ENCODE measurements at regions not wholly inside any gene's neighbourhood (a gene's known extent, or its start where the extent isn't known, plus 50 kb on each side); places are given as distances from the start of the nearest gene placed in this dataset.

DNA sequence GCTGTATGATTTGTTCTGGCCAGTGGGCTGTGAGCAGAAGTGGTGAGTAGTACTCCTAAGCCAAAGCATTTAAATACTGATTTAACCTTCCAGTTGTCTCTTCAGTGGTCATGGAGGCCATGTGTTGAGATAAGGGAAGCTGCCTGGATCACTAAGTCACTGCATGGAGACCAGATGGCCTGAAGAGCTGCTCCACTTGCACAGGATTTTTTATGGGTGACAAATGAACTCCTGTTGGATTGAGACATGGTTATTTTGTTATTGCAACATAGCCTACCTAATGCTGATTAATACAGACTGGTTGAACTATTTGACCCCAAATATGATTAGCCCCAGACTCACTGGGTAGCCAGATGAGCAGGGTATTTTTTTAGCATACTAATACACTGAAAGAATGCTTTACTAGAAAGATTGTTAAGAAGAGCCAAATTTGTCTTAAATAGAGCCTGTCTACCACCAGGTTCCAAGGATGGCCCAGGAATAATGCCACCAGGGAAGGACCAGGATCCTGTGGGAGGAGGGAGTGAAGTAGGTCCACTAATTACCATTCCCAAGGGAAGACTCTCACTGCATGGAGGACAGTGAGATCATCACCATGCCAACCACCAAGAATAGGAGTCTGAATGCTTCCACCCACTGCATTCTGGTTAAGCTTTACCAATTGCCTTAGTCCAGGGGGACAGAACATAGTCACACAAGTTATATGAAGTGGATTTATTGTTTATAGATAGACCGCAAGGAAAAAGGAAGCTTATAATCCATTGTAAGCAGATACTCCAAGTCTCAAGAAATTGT lies 187.4 kb upstream of the IRX6 start:
- Histone ChIP-seq H3K27me3 (ENCODE audit: control insufficient read depth, insufficient read depth, low read length) (no peaks in the 10 kb centered on the region), H3K4me3 (ENCODE audit: low read depth in 2 of 2, low read length in 2 of 2) (no peak overlapping the region), H3K4me1 (ENCODE audit: control insufficient read depth, insufficient read depth, low read length) (no peaks in the 10 kb centered on the region), H3K9me3 (ENCODE audit: control insufficient read depth, insufficient read depth, low read depth, low read length) (no peaks in the 10 kb centered on the region), H3K36me3 (ENCODE audit: control insufficient read depth, insufficient read depth, low read length) (no peaks in the 10 kb centered on the region), H3K27ac (ENCODE audit: low read length) (no peak overlapping the region)
- no TSS peak for BruUV-seq (replicated peaks)
- intact Hi-C loops (cut with micrococcal nuclease; ENCODE audit: unreplicated experiment) (no loop called here), in situ Hi-C loops (cut with HindIII; ENCODE audit: low pct_unique_long_range_greater_than_20kb, low sequenced_read_pairs) (no loop called here)
- TF ChIP-seq, protein P1, sequence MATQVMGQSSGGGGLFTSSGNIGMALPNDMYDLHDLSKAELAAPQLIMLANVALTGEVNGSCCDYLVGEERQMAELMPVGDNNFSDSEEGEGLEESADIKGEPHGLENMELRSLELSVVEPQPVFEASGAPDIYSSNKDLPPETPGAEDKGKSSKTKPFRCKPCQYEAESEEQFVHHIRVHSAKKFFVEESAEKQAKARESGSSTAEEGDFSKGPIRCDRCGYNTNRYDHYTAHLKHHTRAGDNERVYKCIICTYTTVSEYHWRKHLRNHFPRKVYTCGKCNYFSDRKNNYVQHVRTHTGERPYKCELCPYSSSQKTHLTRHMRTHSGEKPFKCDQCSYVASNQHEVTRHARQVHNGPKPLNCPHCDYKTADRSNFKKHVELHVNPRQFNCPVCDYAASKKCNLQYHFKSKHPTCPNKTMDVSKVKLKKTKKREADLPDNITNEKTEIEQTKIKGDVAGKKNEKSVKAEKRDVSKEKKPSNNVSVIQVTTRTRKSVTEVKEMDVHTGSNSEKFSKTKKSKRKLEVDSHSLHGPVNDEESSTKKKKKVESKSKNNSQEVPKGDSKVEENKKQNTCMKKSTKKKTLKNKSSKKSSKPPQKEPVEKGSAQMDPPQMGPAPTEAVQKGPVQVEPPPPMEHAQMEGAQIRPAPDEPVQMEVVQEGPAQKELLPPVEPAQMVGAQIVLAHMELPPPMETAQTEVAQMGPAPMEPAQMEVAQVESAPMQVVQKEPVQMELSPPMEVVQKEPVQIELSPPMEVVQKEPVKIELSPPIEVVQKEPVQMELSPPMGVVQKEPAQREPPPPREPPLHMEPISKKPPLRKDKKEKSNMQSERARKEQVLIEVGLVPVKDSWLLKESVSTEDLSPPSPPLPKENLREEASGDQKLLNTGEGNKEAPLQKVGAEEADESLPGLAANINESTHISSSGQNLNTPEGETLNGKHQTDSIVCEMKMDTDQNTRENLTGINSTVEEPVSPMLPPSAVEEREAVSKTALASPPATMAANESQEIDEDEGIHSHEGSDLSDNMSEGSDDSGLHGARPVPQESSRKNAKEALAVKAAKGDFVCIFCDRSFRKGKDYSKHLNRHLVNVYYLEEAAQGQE (IDR thresholded peaks at IDR 0.05; ENCODE audit: insufficient read depth in 1 of 2, low read depth in 2 of 2, low read length in 1 of 2) = no peak
- TF ChIP-seq SIN3A (IDR thresholded peaks at IDR 0.05; ENCODE audit: borderline replicate concordance, insufficient read depth, low read depth, low read length) (no peak), TCF7L2 (IDR thresholded peaks at IDR 0.05; ENCODE audit: low read depth, low read length) (no peak), POLR2AphosphoS5 (IDR thresholded peaks at IDR 0.05; ENCODE audit: low read depth, low read length) (no peak)
- TF ChIP-seq, protein P2, sequence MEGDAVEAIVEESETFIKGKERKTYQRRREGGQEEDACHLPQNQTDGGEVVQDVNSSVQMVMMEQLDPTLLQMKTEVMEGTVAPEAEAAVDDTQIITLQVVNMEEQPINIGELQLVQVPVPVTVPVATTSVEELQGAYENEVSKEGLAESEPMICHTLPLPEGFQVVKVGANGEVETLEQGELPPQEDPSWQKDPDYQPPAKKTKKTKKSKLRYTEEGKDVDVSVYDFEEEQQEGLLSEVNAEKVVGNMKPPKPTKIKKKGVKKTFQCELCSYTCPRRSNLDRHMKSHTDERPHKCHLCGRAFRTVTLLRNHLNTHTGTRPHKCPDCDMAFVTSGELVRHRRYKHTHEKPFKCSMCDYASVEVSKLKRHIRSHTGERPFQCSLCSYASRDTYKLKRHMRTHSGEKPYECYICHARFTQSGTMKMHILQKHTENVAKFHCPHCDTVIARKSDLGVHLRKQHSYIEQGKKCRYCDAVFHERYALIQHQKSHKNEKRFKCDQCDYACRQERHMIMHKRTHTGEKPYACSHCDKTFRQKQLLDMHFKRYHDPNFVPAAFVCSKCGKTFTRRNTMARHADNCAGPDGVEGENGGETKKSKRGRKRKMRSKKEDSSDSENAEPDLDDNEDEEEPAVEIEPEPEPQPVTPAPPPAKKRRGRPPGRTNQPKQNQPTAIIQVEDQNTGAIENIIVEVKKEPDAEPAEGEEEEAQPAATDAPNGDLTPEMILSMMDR (IDR thresholded peaks at IDR 0.05) = no peak
- no peak for DNase-seq (ENCODE audit: low read depth, low spot score)
- ATAC-seq = no peak
- CTCF ChIA-PET = no interaction called here
- POLR2A ChIA-PET = no interaction called here

DNA sequence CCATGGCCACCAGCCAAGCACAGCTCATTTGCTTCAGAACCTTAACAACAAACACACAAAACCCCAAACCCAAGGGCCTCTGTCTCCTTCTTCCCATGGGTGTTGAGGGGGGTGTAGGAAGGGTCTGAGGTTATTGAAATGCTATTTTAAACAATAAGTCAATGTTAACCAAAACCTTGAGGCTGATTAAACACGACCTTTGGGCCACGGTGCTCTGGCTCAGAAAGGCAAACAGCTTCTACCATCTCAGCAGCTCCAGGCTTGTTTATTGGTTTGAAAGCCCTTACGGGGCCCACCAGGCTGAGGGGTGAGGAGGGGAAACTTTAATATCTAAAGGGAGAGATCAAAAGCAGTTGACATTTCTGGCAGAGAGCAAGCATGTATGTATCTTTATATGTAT lies 185.7 kb upstream of the IRX6 start:
- H3K36me3 ChIP-seq (ENCODE audit: control insufficient read depth, insufficient read depth, low read length) = no peaks in the 10 kb centered on the region
- BruUV-seq (replicated peaks) = no TSS peak
- no peak overlapping the region for H3K4me3 ChIP-seq (ENCODE audit: low read depth in 2 of 2, low read length in 2 of 2)
- intact Hi-C loops (cut with micrococcal nuclease; ENCODE audit: unreplicated experiment) (no loop called here), in situ Hi-C loops (cut with HindIII; ENCODE audit: low pct_unique_long_range_greater_than_20kb, low sequenced_read_pairs) (no loop called here)
- H3K27me3 ChIP-seq (ENCODE audit: control insufficient read depth, insufficient read depth, low read length) = no peaks in the 10 kb centered on the region
- no peaks in the 10 kb centered on the region for H3K4me1 ChIP-seq (ENCODE audit: control insufficient read depth, insufficient read depth, low read length)
- DNase-seq (ENCODE audit: low read depth, low spot score) (no peak), ATAC-seq (no peak)
- H3K9me3 ChIP-seq (ENCODE audit: control insufficient read depth, insufficient read depth, low read depth, low read length) = no peaks in the 10 kb centered on the region
- H3K27ac ChIP-seq (ENCODE audit: low read length) = no peak overlapping the region
- ChIA-PET POLR2A (no interaction called here), CTCF (no interaction called here)
- no peak for TF ChIP-seq TCF7L2 (IDR thresholded peaks at IDR 0.05; ENCODE audit: low read depth, low read length)
- TF ChIP-seq SIN3A (IDR thresholded peaks at IDR 0.05; ENCODE audit: borderline replicate concordance, insufficient read depth, low read depth, low read length) = no peak
- TF ChIP-seq POLR2AphosphoS5 (IDR thresholded peaks at IDR 0.05; ENCODE audit: low read depth, low read length) = no peak
- TF ChIP-seq, protein P2 (IDR thresholded peaks at IDR 0.05) = no peak
- TF ChIP-seq, protein P1 (IDR thresholded peaks at IDR 0.05; ENCODE audit: insufficient read depth in 1 of 2, low read depth in 2 of 2, low read length in 1 of 2) = no peak

All from Panc1 (cell line).